SJSA1 (cell line): ENCODE measurements at regions not wholly inside any gene's neighbourhood (a gene's known extent, or its start where the extent isn't known, plus 50 kb on each side); places are given as distances from the start of the nearest gene placed in this dataset.

Experiments used
- DNase-seq, 2 experiments: peaks; one replicate each; pipeline ENCODE4 v3.0.0-alpha.2; 2015 to 2020; ENCODE audit warnings: low spot score in 2 of 2, low read depth in 1 of 2
- H3K27ac ChIP-seq: fragments of 250-450 bp; sonication (Bioruptor Pico); 2 replicates; pipeline ENCODE4 v1.5.1; 2020; ENCODE audit warnings: mild to moderate bottlenecking, moderate library complexity
- H3K27me3 ChIP-seq: fragments of 250-450 bp; sonication (Bioruptor Pico); replicated peaks from 2 replicates; pipeline ENCODE4 v1.5.1; 2020; ENCODE audit warnings: mild to moderate bottlenecking, moderate library complexity
- H3K36me3 ChIP-seq: fragments of 250-450 bp; sonication (Bioruptor Pico); 2 replicates; pipeline ENCODE4 v1.5.1; 2020; ENCODE audit warnings: mild to moderate bottlenecking
- H3K4me1 ChIP-seq: fragments of 250-450 bp; sonication (Bioruptor Pico); replicated peaks from 2 replicates; pipeline ENCODE4 v1.6.1; 2021; ENCODE audit warnings: mild to moderate bottlenecking
- H3K4me3 ChIP-seq: fragments of 250-450 bp; sonication (Bioruptor Pico); 2 replicates; pipeline ENCODE4 v1.5.1; 2020; ENCODE audit warnings: mild to moderate bottlenecking
- H3K9me3 ChIP-seq: fragments of 250-450 bp; sonication (Bioruptor Pico); replicated peaks from 2 replicates; pipeline ENCODE4 v1.5.1; 2020; ENCODE audit warnings: mild to moderate bottlenecking

DNA sequence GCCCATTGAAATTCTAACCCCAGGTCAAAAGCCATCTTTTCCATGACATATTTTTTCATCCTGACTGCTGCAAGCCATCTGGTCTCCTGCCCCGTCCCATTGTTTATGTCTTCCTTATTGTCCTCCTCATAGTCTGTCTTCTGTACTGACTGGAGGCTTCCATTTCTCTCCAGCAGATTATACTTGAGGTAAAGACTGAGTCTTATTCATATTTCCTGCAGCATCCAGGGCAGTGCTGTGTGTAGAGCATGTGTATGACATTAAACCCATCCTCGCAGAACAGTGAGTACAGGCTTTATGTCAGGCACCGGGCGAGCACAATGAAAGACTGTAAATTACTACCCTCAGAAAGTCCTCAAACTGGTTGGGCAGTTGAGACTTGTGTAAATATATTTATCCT is 275.1 kb downstream of the C4orf33 start:
- no peak overlapping the region for H3K27ac ChIP-seq
- no peaks in the 10 kb centered on the region for H3K9me3 ChIP-seq
- H3K27me3 ChIP-seq: no peaks in the 10 kb centered on the region
- H3K4me1 ChIP-seq: no peaks in the 10 kb centered on the region
- DNase-seq: no peak
- H3K4me3 ChIP-seq: no peak overlapping the region
- no peaks in the 10 kb centered on the region for H3K36me3 ChIP-seq

DNA sequence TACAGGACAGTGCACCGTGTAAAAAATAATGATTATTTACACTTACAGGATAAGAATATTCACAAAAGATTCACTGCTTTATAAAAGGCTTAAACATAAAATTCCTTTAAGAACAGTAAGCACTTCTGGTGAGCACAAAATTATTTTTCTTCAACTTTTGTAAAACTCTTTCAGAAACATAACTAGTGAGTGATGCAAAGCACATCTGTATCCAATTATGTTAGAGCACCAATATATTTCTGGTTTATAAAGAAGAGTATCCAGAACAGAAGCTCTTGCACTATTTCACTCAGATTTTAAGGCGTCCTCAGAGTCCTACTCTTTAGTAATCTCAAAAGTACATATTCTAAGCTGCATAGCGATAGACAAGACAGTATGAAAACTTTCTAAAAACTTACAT is 276.0 kb downstream of the C4orf33 start:
- no peak overlapping the region for H3K4me3 ChIP-seq
- no peak for DNase-seq
- no peaks in the 10 kb centered on the region for H3K4me1 ChIP-seq
- H3K27me3 ChIP-seq: no peaks in the 10 kb centered on the region
- H3K9me3 ChIP-seq: no peaks in the 10 kb centered on the region
- H3K36me3 ChIP-seq: no peaks in the 10 kb centered on the region
- H3K27ac ChIP-seq: no peak overlapping the region

DNA sequence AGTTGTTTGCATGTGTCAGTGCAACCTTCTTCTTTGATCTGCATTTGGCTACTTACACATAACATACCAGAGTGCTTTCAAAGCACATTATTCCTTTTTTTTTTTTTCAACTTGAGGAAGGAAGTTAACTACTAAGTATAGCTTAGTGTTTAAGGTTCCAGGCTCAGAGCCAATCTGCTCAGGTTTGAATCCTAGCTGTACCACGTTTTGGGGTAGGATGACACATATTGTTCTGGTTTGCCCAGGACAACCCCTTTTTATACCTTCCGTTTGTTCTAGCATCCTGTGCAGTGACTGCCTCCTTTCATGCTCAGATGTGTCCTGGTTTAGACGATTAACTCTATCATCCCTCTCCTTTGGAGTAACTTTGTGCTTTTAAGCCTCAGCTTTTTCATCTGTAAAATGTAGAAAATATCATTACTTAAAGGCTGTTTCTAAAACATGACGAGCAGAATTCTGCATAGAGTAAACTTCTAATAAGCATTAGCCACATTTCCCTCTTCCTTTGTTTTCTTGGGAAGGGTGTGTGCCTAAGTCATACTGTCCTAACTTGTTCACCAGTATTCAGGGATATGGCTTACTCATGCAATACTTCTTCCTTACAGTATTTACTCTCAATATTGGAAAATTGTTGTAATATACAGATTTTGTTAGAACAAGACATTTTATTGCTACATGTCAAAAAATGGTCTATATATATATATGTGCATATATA is 281.3 kb downstream of the C4orf33 start:
- Histone ChIP-seq H3K27me3 (0 out of 2 replicates have a peak, but pooled peaks cover 6% of the 10 kb centered on the region), H3K9me3 (no peaks in the 10 kb centered on the region), H3K4me3 (no peak overlapping the region), H3K4me1 (no peaks in the 10 kb centered on the region), H3K36me3 (no peaks in the 10 kb centered on the region), H3K27ac (no peak overlapping the region)
- DNase-seq: no peak

DNA sequence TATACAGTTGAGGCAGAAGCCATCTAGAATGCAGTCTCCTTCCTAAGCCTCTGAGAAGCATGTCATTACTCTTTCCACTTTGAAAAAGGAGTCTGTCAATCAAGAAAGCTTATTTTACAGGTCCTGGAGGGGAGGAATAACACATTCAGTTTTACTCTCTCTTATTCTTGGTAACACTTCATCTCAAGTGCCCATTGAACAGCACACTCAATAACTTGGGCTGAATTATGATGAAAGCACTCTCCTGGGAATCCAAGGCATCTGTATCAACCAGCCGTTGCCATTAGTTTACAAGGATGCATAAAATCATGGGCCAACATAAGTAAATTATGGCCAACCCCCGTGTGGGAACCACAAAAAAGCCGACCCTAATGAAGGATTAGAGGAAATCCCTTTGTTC is 282.4 kb downstream of the C4orf33 start:
- DNase-seq: no peak
- no peaks in the 10 kb centered on the region for H3K9me3 ChIP-seq
- no peak overlapping the region for H3K4me3 ChIP-seq
- no peak overlapping the region for H3K27ac ChIP-seq
- H3K36me3 ChIP-seq: no peaks in the 10 kb centered on the region
- 0 out of 2 replicates have a peak, but pooled peaks cover 12% of the 10 kb centered on the region for H3K27me3 ChIP-seq
- no peaks in the 10 kb centered on the region for H3K4me1 ChIP-seq

- H3K27ac ChIP-seq: no peak overlapping the region
- H3K36me3 ChIP-seq: no peaks in the 10 kb centered on the region
- H3K27me3 ChIP-seq: 0 out of 2 replicates have a peak, but pooled peaks cover 12% of the 10 kb centered on the region
- H3K9me3 ChIP-seq: no peaks in the 10 kb centered on the region
- no peaks in the 10 kb centered on the region for H3K4me1 ChIP-seq
- no peak overlapping the region for H3K4me3 ChIP-seq
- DNase-seq: no peak
Observed at GRCh38 chr4:129379429-129379828, 283.5 kb downstream of the C4orf33 start.

GRCh38 chr4:129384974-129385373 is 289.0 kb downstream of the C4orf33 start:
- Histone ChIP-seq H3K4me3 (no peak overlapping the region), H3K4me1 (no peaks in the 10 kb centered on the region), H3K27ac (no peak overlapping the region), H3K27me3 (0 out of 2 replicates have a peak, but pooled peaks cover 6% of the 10 kb centered on the region), H3K36me3 (no peaks in the 10 kb centered on the region), H3K9me3 (no peaks in the 10 kb centered on the region)
- no peak for DNase-seq

GRCh38 chr4:129387666-129388065 is 291.7 kb downstream of the C4orf33 start:
- H3K4me1 ChIP-seq: no peaks in the 10 kb centered on the region
- no peak overlapping the region for H3K4me3 ChIP-seq
- H3K9me3 ChIP-seq: no peaks in the 10 kb centered on the region
- no peak for DNase-seq
- 0 out of 2 replicates have a peak, but pooled peaks cover 2% of the 10 kb centered on the region for H3K27me3 ChIP-seq
- no peak overlapping the region for H3K27ac ChIP-seq
- no peaks in the 10 kb centered on the region for H3K36me3 ChIP-seq

DNA sequence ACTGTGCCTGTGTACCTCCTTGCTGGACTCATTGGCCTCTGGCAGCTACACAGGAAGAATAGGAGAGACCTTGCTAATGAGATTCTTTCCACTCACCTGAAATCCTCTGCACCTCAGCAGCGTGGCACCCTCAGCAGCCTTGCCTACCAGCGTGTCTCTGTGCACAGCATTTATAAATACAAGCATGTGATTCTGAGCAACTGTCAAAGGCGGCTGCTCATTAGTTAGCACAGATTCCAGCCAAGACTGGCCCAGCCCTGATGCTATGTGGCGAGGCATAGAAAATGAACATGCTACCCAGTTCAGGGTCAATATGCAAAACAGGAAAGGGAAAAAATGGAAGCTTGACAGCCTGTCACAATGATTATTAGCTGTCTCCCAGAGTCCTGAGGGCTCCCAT is 298.0 kb downstream of the C4orf33 start:
- H3K9me3 ChIP-seq: no peaks in the 10 kb centered on the region
- H3K27ac ChIP-seq: no peak overlapping the region
- no peaks in the 10 kb centered on the region for H3K27me3 ChIP-seq
- no peak overlapping the region for H3K4me3 ChIP-seq
- H3K36me3 ChIP-seq: no peaks in the 10 kb centered on the region
- DNase-seq: no peak
- H3K4me1 ChIP-seq: no peaks in the 10 kb centered on the region

- Histone ChIP-seq H3K4me1 (no peaks in the 10 kb centered on the region), H3K4me3 (no peak overlapping the region), H3K36me3 (no peaks in the 10 kb centered on the region), H3K27ac (no peak overlapping the region), H3K27me3 (no peaks in the 10 kb centered on the region), H3K9me3 (no peaks in the 10 kb centered on the region)
- DNase-seq: no peak
Observed at GRCh38 chr4:129394635-129395034, 298.7 kb downstream of the C4orf33 start.

- Histone ChIP-seq H3K27me3 (no peaks in the 10 kb centered on the region), H3K4me1 (no peaks in the 10 kb centered on the region), H3K4me3 (no peak overlapping the region), H3K27ac (no peak overlapping the region), H3K36me3 (no peaks in the 10 kb centered on the region), H3K9me3 (no peaks in the 10 kb centered on the region)
- DNase-seq: no peak
Observed at GRCh38 chr4:129403848-129404247, 307.9 kb downstream of the C4orf33 start.

GRCh38 chr4:129410115-129410514 is 314.2 kb downstream of the C4orf33 start:
- Histone ChIP-seq H3K27ac (no peak overlapping the region), H3K4me3 (no peak overlapping the region), H3K4me1 (no peaks in the 10 kb centered on the region), H3K9me3 (no peaks in the 10 kb centered on the region), H3K36me3 (no peaks in the 10 kb centered on the region), H3K27me3 (no peaks in the 10 kb centered on the region)
- DNase-seq: no peak

GRCh38 chr4:129415004-129415403 is 319.1 kb downstream of the C4orf33 start:
- no peaks in the 10 kb centered on the region for H3K9me3 ChIP-seq
- no peaks in the 10 kb centered on the region for H3K4me1 ChIP-seq
- DNase-seq: no peak
- H3K4me3 ChIP-seq: no peak overlapping the region
- H3K27me3 ChIP-seq: no peaks in the 10 kb centered on the region
- H3K27ac ChIP-seq: no peak overlapping the region
- no peaks in the 10 kb centered on the region for H3K36me3 ChIP-seq

GRCh38 chr4:129420637-129421036 is 324.7 kb downstream of the C4orf33 start:
- H3K4me1 ChIP-seq: no peaks in the 10 kb centered on the region
- no peak overlapping the region for H3K27ac ChIP-seq
- no peaks in the 10 kb centered on the region for H3K36me3 ChIP-seq
- no peak for DNase-seq
- H3K27me3 ChIP-seq: no peaks in the 10 kb centered on the region
- no peaks in the 10 kb centered on the region for H3K9me3 ChIP-seq
- H3K4me3 ChIP-seq: no peak overlapping the region

GRCh38 chr4:129422277-129422676 is 326.3 kb downstream of the C4orf33 start:
- H3K36me3 ChIP-seq: no peaks in the 10 kb centered on the region
- no peak overlapping the region for H3K4me3 ChIP-seq
- no peak for DNase-seq
- H3K27me3 ChIP-seq: no peaks in the 10 kb centered on the region
- H3K27ac ChIP-seq: no peak overlapping the region
- H3K4me1 ChIP-seq: no peaks in the 10 kb centered on the region
- H3K9me3 ChIP-seq: no peaks in the 10 kb centered on the region

- no peak overlapping the region for H3K4me3 ChIP-seq
- no peaks in the 10 kb centered on the region for H3K9me3 ChIP-seq
- no peaks in the 10 kb centered on the region for H3K36me3 ChIP-seq
- H3K4me1 ChIP-seq: no peaks in the 10 kb centered on the region
- H3K27ac ChIP-seq: no peak overlapping the region
- DNase-seq: no peak
- H3K27me3 ChIP-seq: no peaks in the 10 kb centered on the region
Observed at GRCh38 chr4:129428454-129428853, 332.5 kb downstream of the C4orf33 start.
